ENCODE measurements at regions not wholly inside any gene's neighbourhood (a gene's known extent, or its start where the extent isn't known, plus 50 kb on each side); places are given as distances from the start of the nearest gene placed in this dataset.

- no peak for ATAC-seq
- TF ChIP-seq, protein P1, sequence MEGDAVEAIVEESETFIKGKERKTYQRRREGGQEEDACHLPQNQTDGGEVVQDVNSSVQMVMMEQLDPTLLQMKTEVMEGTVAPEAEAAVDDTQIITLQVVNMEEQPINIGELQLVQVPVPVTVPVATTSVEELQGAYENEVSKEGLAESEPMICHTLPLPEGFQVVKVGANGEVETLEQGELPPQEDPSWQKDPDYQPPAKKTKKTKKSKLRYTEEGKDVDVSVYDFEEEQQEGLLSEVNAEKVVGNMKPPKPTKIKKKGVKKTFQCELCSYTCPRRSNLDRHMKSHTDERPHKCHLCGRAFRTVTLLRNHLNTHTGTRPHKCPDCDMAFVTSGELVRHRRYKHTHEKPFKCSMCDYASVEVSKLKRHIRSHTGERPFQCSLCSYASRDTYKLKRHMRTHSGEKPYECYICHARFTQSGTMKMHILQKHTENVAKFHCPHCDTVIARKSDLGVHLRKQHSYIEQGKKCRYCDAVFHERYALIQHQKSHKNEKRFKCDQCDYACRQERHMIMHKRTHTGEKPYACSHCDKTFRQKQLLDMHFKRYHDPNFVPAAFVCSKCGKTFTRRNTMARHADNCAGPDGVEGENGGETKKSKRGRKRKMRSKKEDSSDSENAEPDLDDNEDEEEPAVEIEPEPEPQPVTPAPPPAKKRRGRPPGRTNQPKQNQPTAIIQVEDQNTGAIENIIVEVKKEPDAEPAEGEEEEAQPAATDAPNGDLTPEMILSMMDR (conservative IDR thresholded peaks at IDR 0.05; ENCODE audit: low read depth, low read length), result no peak
- no peak for TF ChIP-seq EZH2 (IDR thresholded peaks at IDR 0.05; ENCODE audit: low read length, unreplicated experiment)
- no peak for TF ChIP-seq EZH2phosphoT487 (IDR thresholded peaks at IDR 0.05; ENCODE audit: borderline replicate concordance, low read length)
- Histone ChIP-seq H3K79me2 (ENCODE audit: low read length) (no peaks in the 10 kb centered on the region), H3K36me3 (ENCODE audit: low read depth, low read length) (no peaks in the 10 kb centered on the region), H2AFZ (ENCODE audit: low read length) (no peak overlapping the region), H3K27me3 (ENCODE audit: low read length) (peaks cover 88% of the 10 kb centered on the region), H3K9me2 (replicated peaks; ENCODE audit: low read length) (no peaks in the 10 kb centered on the region), H3K9ac (ENCODE audit: low read length) (no peak overlapping the region), H3F3A (ENCODE audit: low read length, unreplicated experiment) (no peaks in the 10 kb centered on the region), H3K4me2 (ENCODE audit: low read length) (no peak overlapping the region), H4K20me1 (ENCODE audit: low read length) (no peaks in the 10 kb centered on the region), H3K27ac (ENCODE audit: low read length) (no peak overlapping the region), H3K4me1 (ENCODE audit: insufficient read depth, low read length) (no peaks in the 10 kb centered on the region), H3K9me3 (ENCODE audit: low read length) (no peaks in the 10 kb centered on the region), H3K4me3 (ENCODE audit: low read length) (no peak overlapping the region)
- DNase-seq, result no peak
- CTCF ChIA-PET, result no interaction called here
- POLR2A ChIA-PET (ENCODE audit: unreplicated experiment), result no interaction called here
- intact Hi-C loops (cut with micrococcal nuclease), result loop anchor here (10.0 kb wide), 1 partner anchor 162 kb away; no protein-coding TSS in a partner anchor
- no TSS peak for BruUV-seq (replicated peaks)
These were observed 503.4 kb upstream of the VRK2 start for GRCh38 chr2:57543211-57543610.

DNA sequence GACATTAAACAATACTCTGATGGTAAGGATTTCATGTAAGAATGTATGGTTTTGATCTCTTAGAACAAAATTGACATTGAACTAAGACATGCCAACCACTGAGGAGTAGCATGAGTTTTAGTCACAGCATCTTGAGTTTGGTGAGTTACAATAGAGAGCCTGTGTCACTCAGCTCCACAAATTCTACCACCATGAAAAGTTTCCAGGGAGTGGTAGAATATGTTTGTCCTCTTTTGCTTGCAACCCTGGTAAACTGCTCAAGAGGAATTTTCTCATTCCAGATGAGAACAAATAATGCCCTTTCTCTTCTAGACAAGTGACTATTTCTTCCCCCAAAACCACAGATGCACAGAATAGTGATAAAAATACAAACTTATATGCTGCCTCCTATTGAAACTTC lies 502.0 kb upstream of the VRK2 start:
- H3K79me2 ChIP-seq (ENCODE audit: low read length), result no peaks in the 10 kb centered on the region
- no peak overlapping the region for H3K27ac ChIP-seq (ENCODE audit: low read length)
- ChIA-PET CTCF (no interaction called here), POLR2A (ENCODE audit: unreplicated experiment) (no interaction called here)
- no peaks in the 10 kb centered on the region for H4K20me1 ChIP-seq (ENCODE audit: low read length)
- no peaks in the 10 kb centered on the region for H3F3A ChIP-seq (ENCODE audit: low read length, unreplicated experiment)
- no peaks in the 10 kb centered on the region for H3K4me1 ChIP-seq (ENCODE audit: insufficient read depth, low read length)
- H3K9me3 ChIP-seq (ENCODE audit: low read length), result no peaks in the 10 kb centered on the region
- ATAC-seq, result no peak
- no peak for DNase-seq
- H3K27me3 ChIP-seq (ENCODE audit: low read length), result peaks cover 84% of the 10 kb centered on the region
- no peak for TF ChIP-seq EZH2phosphoT487 (IDR thresholded peaks at IDR 0.05; ENCODE audit: borderline replicate concordance, low read length)
- TF ChIP-seq, protein P1 (conservative IDR thresholded peaks at IDR 0.05; ENCODE audit: low read depth, low read length), result no peak
- H3K4me3 ChIP-seq (ENCODE audit: low read length), result no peak overlapping the region
- intact Hi-C loops (cut with micrococcal nuclease), result loop anchor here (10.0 kb wide), 1 partner anchor 160 kb away; no protein-coding TSS in a partner anchor
- H3K36me3 ChIP-seq (ENCODE audit: low read depth, low read length), result no peaks in the 10 kb centered on the region
- BruUV-seq (replicated peaks), result no TSS peak
- no peak overlapping the region for H3K9ac ChIP-seq (ENCODE audit: low read length)
- H3K9me2 ChIP-seq (replicated peaks; ENCODE audit: low read length), result no peaks in the 10 kb centered on the region
- H3K4me2 ChIP-seq (ENCODE audit: low read length), result no peak overlapping the region
- no peak overlapping the region for H2AFZ ChIP-seq (ENCODE audit: low read length)

GRCh38 chr2:57546478-57546877 lies 500.1 kb upstream of the VRK2 start:
- ChIA-PET POLR2A (ENCODE audit: unreplicated experiment) (no interaction called here), CTCF (no interaction called here)
- H3K4me3 ChIP-seq (ENCODE audit: low read length), result no peak overlapping the region
- H3K27ac ChIP-seq (ENCODE audit: low read length), result no peak overlapping the region
- BruUV-seq (replicated peaks), result no TSS peak
- no peak overlapping the region for H2AFZ ChIP-seq (ENCODE audit: low read length)
- H3K9me3 ChIP-seq (ENCODE audit: low read length), result no peaks in the 10 kb centered on the region
- no peaks in the 10 kb centered on the region for H3K9me2 ChIP-seq (replicated peaks; ENCODE audit: low read length)
- H3F3A ChIP-seq (ENCODE audit: low read length, unreplicated experiment), result no peaks in the 10 kb centered on the region
- H3K36me3 ChIP-seq (ENCODE audit: low read depth, low read length), result no peaks in the 10 kb centered on the region
- no peak for ATAC-seq
- H3K27me3 ChIP-seq (ENCODE audit: low read length), result peaks cover 71% of the 10 kb centered on the region
- no peaks in the 10 kb centered on the region for H4K20me1 ChIP-seq (ENCODE audit: low read length)
- H3K4me2 ChIP-seq (ENCODE audit: low read length), result no peak overlapping the region
- intact Hi-C loops (cut with micrococcal nuclease), result loop anchor here (10.0 kb wide), 1 partner anchor 158 kb away; no protein-coding TSS in a partner anchor
- H3K79me2 ChIP-seq (ENCODE audit: low read length), result no peaks in the 10 kb centered on the region
- H3K4me1 ChIP-seq (ENCODE audit: insufficient read depth, low read length), result no peaks in the 10 kb centered on the region
- DNase-seq, result no peak
- H3K9ac ChIP-seq (ENCODE audit: low read length), result no peak overlapping the region
- TF ChIP-seq EZH2 (IDR thresholded peaks at IDR 0.05; ENCODE audit: low read length, unreplicated experiment) (no peak), EZH2phosphoT487 (IDR thresholded peaks at IDR 0.05; ENCODE audit: borderline replicate concordance, low read length) (no peak)
- TF ChIP-seq, protein P1 (conservative IDR thresholded peaks at IDR 0.05; ENCODE audit: low read depth, low read length), result no peak
